MM.1S (cell line): ENCODE measurements at regions not wholly inside any gene's neighbourhood (a gene's known extent, or its start where the extent isn't known, plus 50 kb on each side); places are given as distances from the start of the nearest gene placed in this dataset.

Experiments used
- DNase-seq: peaks from one replicate; pipeline ENCODE4 v3.0.0-alpha.2; 2015
- H2AFZ ChIP-seq: fragments of 300-600 bp; sonication (generic); 2 replicates; pipeline ENCODE4 v1.6.0; 2016; ENCODE audit warnings: antibody characterized with exemption, low read length
- H3F3A ChIP-seq: fragments of 300-600 bp; sonication (generic); 2 replicates; pipeline ENCODE4 v1.6.1; 2016; ENCODE audit warnings: mild to moderate bottlenecking, antibody characterized with exemption, low read length, moderate library complexity, mixed read lengths; ENCODE audit not compliant: insufficient read depth
- H3K27ac ChIP-seq: fragments of 300-600 bp; sonication (generic); 2 replicates; pipeline ENCODE4 v1.5.1; 2016; ENCODE audit warnings: mild to moderate bottlenecking, low read length
- H3K27me3 ChIP-seq: fragments of 300-600 bp; sonication (generic); replicated peaks from 2 replicates; pipeline ENCODE4 v1.6.0; 2016; ENCODE audit warnings: low read length; ENCODE audit not compliant: insufficient read depth
- H3K36me3 ChIP-seq: fragments of 300-600 bp; sonication (generic); replicated peaks from 2 replicates; pipeline ENCODE4 v1.6.1; 2016; ENCODE audit warnings: mild to moderate bottlenecking, low read length, mixed read lengths; ENCODE audit not compliant: insufficient read depth
- H3K4me1 ChIP-seq: fragments of 300-600 bp; sonication (generic); 2 replicates; pipeline ENCODE4 v1.6.1; 2016; ENCODE audit warnings: low read length, mixed read lengths
- H3K4me2 ChIP-seq: fragments of 300-600 bp; sonication (generic); 2 replicates; pipeline ENCODE4 v1.6.0; 2016; ENCODE audit warnings: low read depth, low read length
- H3K4me3 ChIP-seq: fragments of 300-600 bp; sonication (generic); 2 replicates; pipeline ENCODE4 v1.5.1; 2016; ENCODE audit warnings: low read length, mixed read lengths
- H3K79me2 ChIP-seq: fragments of 300-600 bp; sonication (generic); 2 replicates; pipeline ENCODE4 v1.6.1; 2016; ENCODE audit warnings: mixed run types, low read length, mixed read lengths
- H3K9ac ChIP-seq: fragments of 300-600 bp; sonication (generic); 2 replicates; pipeline ENCODE4 v1.6.1; 2016; ENCODE audit warnings: low read length, mixed read lengths
- H3K9me2 ChIP-seq: fragments of 300-600 bp; sonication (generic); replicated peaks from 2 replicates; pipeline ENCODE4 v1.6.1; 2016; ENCODE audit warnings: mild to moderate bottlenecking, low read length, mixed read lengths; ENCODE audit not compliant: insufficient read depth
- H3K9me3 ChIP-seq: fragments of 300-600 bp; sonication (generic); replicated peaks from 2 replicates; pipeline ENCODE4 v1.6.1; 2016; ENCODE audit warnings: mild to moderate bottlenecking, low read length, mixed read lengths; ENCODE audit not compliant: insufficient read depth
- H4K20me1 ChIP-seq: fragments of 300-600 bp; sonication (generic); 2 replicates; pipeline ENCODE4 v1.6.1; 2016; ENCODE audit warnings: mild to moderate bottlenecking, low read length, moderate library complexity, mixed read lengths; ENCODE audit not compliant: insufficient read depth
- EZH2 ChIP-seq: fragments of 300-600 bp; sonication (generic); optimal IDR thresholded peaks from 2 replicates; pipeline ENCODE3; 2017; ENCODE audit warnings: low read depth, mild to moderate bottlenecking, antibody characterized with exemption, low read length, mixed read lengths
- EZH2phosphoT487 ChIP-seq: fragments of 300-600 bp; sonication (generic); IDR thresholded peaks from 2 replicates; pipeline ENCODE4 v1.6.1; 2018; ENCODE audit warnings: antibody characterized with exemption, low read length
- TF ChIP-seq, protein P1 (sequence below): fragments of 300-600 bp; sonication (generic); IDR thresholded peaks from 2 replicates; pipeline ENCODE4 v1.5.1; 2016; ENCODE audit warnings: antibody characterized with exemption, low read length, mixed read lengths

DNA sequence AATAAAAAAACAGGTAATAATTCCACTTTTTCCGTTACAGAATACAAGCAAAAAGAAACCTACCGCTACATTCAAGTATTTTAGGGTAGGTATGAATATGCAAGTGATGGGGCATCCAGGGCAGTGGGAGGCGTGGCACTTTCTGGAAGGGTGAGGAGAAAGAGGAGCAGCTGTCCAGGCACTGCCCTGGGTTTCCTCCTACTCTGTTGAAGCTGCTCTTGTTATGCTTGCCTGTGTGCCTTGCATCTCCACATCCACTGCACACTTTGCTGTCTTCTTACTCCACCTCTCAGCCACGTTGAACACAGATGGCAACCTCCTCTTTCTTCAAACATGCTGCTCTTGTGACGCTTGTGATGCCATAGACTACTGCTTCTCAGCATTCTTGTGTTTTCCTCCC is 83.2 kb downstream of the RPE65 start:
- H3K4me1 ChIP-seq = no peaks in the 10 kb centered on the region
- H2AFZ ChIP-seq = no peak overlapping the region
- H3K27ac ChIP-seq = no peak overlapping the region
- no peak overlapping the region for H3K9ac ChIP-seq
- H3K9me2 ChIP-seq = no peaks in the 10 kb centered on the region
- H3K79me2 ChIP-seq = no peaks in the 10 kb centered on the region
- no peaks in the 10 kb centered on the region for H3K36me3 ChIP-seq
- H3F3A ChIP-seq = no peaks in the 10 kb centered on the region
- H3K4me3 ChIP-seq = no peak overlapping the region
- no peak for TF ChIP-seq EZH2phosphoT487
- TF ChIP-seq, protein P1, sequence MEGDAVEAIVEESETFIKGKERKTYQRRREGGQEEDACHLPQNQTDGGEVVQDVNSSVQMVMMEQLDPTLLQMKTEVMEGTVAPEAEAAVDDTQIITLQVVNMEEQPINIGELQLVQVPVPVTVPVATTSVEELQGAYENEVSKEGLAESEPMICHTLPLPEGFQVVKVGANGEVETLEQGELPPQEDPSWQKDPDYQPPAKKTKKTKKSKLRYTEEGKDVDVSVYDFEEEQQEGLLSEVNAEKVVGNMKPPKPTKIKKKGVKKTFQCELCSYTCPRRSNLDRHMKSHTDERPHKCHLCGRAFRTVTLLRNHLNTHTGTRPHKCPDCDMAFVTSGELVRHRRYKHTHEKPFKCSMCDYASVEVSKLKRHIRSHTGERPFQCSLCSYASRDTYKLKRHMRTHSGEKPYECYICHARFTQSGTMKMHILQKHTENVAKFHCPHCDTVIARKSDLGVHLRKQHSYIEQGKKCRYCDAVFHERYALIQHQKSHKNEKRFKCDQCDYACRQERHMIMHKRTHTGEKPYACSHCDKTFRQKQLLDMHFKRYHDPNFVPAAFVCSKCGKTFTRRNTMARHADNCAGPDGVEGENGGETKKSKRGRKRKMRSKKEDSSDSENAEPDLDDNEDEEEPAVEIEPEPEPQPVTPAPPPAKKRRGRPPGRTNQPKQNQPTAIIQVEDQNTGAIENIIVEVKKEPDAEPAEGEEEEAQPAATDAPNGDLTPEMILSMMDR = no peak
- TF ChIP-seq EZH2 = no peak
- no peaks in the 10 kb centered on the region for H3K27me3 ChIP-seq
- no peak for DNase-seq
- no peaks in the 10 kb centered on the region for H3K9me3 ChIP-seq
- no peaks in the 10 kb centered on the region for H4K20me1 ChIP-seq
- H3K4me2 ChIP-seq = no peak overlapping the region

GRCh38 chr1:68365709-68366382 is 83.9 kb downstream of the RPE65 start:
- TF ChIP-seq EZH2phosphoT487 = no peak
- TF ChIP-seq EZH2 = no peak
- TF ChIP-seq, protein P1 = no peak
- no peak for DNase-seq
- no peaks in the 10 kb centered on the region for H3K79me2 ChIP-seq

DNA sequence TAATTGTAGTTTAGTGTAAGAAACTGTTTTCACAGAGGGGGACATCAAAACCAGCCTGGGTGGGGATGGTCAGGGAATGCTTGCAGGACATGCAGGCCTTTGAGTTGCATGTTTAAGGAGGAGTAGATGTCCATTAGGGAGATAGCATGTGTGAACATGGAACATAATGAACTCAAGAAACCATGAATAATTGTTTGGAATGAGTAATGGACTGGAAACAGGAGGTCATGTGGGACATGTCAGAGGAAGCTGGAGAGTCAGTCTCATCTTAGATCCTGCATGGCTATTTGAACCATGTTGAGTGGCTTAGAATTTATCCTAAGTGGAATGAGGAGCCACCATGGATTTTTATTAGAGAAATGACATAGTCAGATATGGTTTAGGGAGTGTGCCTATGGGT is 86.4 kb downstream of the RPE65 start:
- Histone ChIP-seq H3K9me2 (no peaks in the 10 kb centered on the region), H3K9me3 (no peaks in the 10 kb centered on the region), H3K4me2 (no peak overlapping the region), H2AFZ (no peak overlapping the region), H3K79me2 (no peaks in the 10 kb centered on the region), H3K4me3 (no peak overlapping the region), H3K4me1 (peaks cover 4% of the 10 kb centered on the region; the same call in 1 of the 2 replicates), H3K9ac (no peak overlapping the region), H3F3A (no peaks in the 10 kb centered on the region), H3K36me3 (no peaks in the 10 kb centered on the region), H3K27ac (no peak overlapping the region), H4K20me1 (no peaks in the 10 kb centered on the region), H3K27me3 (no peaks in the 10 kb centered on the region)
- TF ChIP-seq, protein P1 = no peak
- no peak for TF ChIP-seq EZH2phosphoT487
- TF ChIP-seq EZH2 = no peak
- DNase-seq = no peak

More at GRCh38 chr1:68365709-68366382, 83.9 kb downstream of the RPE65 start:
- Histone ChIP-seq H3K4me2 (no peak overlapping the region), H3F3A (no peaks in the 10 kb centered on the region), H3K36me3 (no peaks in the 10 kb centered on the region), H4K20me1 (no peaks in the 10 kb centered on the region), H3K9me3 (no peaks in the 10 kb centered on the region), H3K27me3 (no peaks in the 10 kb centered on the region), H2AFZ (no peak overlapping the region), H3K9ac (no peak overlapping the region), H3K4me3 (no peak overlapping the region), H3K4me1 (no peaks in the 10 kb centered on the region), H3K27ac (no peak overlapping the region), H3K9me2 (no peaks in the 10 kb centered on the region)
